GM21723 (cell line): ENCODE measurements at regions not wholly inside any gene's neighbourhood (a gene's known extent, or its start where the extent isn't known, plus 50 kb on each side); places are given as distances from the start of the nearest gene placed in this dataset.

Experiments
- ATAC-seq: cut with Tn5 transposase; IDR thresholded peaks from one replicate; pipeline ENCODE4 v1.9.1; 2021; ENCODE audit warnings: mild to moderate bottlenecking, moderate library complexity; ENCODE audit not compliant: unreplicated experiment

GRCh38 chr6:67300430-67301040 is 1334.5 kb upstream of the ADGRB3 start:
- ATAC-seq, result no peak

GRCh38 chr6:67292169-67292568 is 1342.9 kb upstream of the ADGRB3 start:
- no peak for ATAC-seq

- no peak for ATAC-seq
These were observed 1347.5 kb upstream of the ADGRB3 start for GRCh38 chr6:67287566-67287965.

- no peak for ATAC-seq
These were observed 1349.1 kb upstream of the ADGRB3 start for GRCh38 chr6:67285770-67286495.

GRCh38 chr6:67277312-67277711 is 1357.8 kb upstream of the ADGRB3 start:
- no peak for ATAC-seq

GRCh38 chr6:67265996-67266921 is 1368.8 kb upstream of the ADGRB3 start:
- ATAC-seq, result no peak

- ATAC-seq, result no peak
These were observed 1382.4 kb upstream of the ADGRB3 start for GRCh38 chr6:67252663-67253062.

GRCh38 chr6:67248077-67248476 is 1387.0 kb upstream of the ADGRB3 start:
- ATAC-seq, result no peak

GRCh38 chr6:67244037-67244436 is 1391.0 kb upstream of the ADGRB3 start:
- no peak for ATAC-seq

GRCh38 chr6:67237277-67237676 is 1397.8 kb upstream of the ADGRB3 start:
- ATAC-seq, result no peak

- no peak for ATAC-seq
These were observed 1404.0 kb upstream of the ADGRB3 start for GRCh38 chr6:67231092-67231491.

- no peak for ATAC-seq
These were observed 1410.1 kb upstream of the ADGRB3 start for GRCh38 chr6:67224989-67225388.

- ATAC-seq, result no peak
These were observed 1413.9 kb upstream of the ADGRB3 start for GRCh38 chr6:67221226-67221625.

- ATAC-seq, result no peak
These were observed 1415.7 kb upstream of the ADGRB3 start for GRCh38 chr6:67219346-67219745.

GRCh38 chr6:67212584-67212983 is 1422.5 kb upstream of the ADGRB3 start:
- ATAC-seq, result no peak

GRCh38 chr6:67210450-67210849 is 1424.6 kb upstream of the ADGRB3 start:
- no peak for ATAC-seq

- ATAC-seq, result no peak
These were observed 1433.5 kb upstream of the ADGRB3 start for GRCh38 chr6:67201563-67201962.

GRCh38 chr6:67200626-67201403 is 1434.3 kb upstream of the ADGRB3 start:
- ATAC-seq, result no peak

- ATAC-seq, result no peak
These were observed 1435.7 kb upstream of the ADGRB3 start for GRCh38 chr6:67199425-67199824.

GRCh38 chr6:67190733-67191132 is 1444.3 kb upstream of the ADGRB3 start:
- ATAC-seq, result no peak

- no peak for ATAC-seq
These were observed 1450.7 kb upstream of the ADGRB3 start for GRCh38 chr6:67184405-67184804.
